GM18907 (cell line): ENCODE measurements at regions not wholly inside any gene's neighbourhood (a gene's known extent, or its start where the extent isn't known, plus 50 kb on each side); places are given as distances from the start of the nearest gene placed in this dataset.

Experiments
- ATAC-seq: cut with Tn5 transposase; IDR thresholded peaks from one replicate; pipeline ENCODE4 v1.9.1; 2021; ENCODE audit warnings: mild to moderate bottlenecking, moderate library complexity; ENCODE audit not compliant: unreplicated experiment

GRCh38 chr12:87930033-87930432 is 99.2 kb downstream of the C12orf50 start:
- no peak for ATAC-seq

GRCh38 chr12:87929346-87929745 is 99.9 kb downstream of the C12orf50 start:
- no peak for ATAC-seq

DNA sequence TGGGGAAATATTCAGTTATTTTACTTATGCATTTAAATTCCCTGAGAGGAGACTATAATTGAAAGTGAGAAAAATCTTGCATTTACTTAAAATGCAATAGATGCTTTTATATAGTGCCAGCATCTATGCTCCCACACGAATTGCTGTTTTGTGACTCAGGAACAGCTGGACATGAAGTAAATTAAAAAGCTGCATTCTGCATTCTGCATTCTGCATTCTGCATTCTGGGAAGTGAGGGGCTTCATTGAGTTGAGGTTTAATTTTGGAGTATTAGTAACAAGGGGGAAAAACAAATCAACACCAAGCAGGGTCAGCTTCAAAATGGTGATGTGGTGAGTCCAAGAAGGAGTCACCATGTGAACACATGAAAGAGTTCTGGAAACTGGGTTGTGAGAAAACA is 101.2 kb downstream of the C12orf50 start:
- ATAC-seq, result no peak

- ATAC-seq, result no peak
Observed at GRCh38 chr12:87925021-87925420, 104.2 kb downstream of the C12orf50 start.

GRCh38 chr12:87924149-87924548 is 105.1 kb downstream of the C12orf50 start:
- no peak for ATAC-seq

GRCh38 chr12:87923361-87923760 is 105.8 kb downstream of the C12orf50 start:
- ATAC-seq, result no peak

DNA sequence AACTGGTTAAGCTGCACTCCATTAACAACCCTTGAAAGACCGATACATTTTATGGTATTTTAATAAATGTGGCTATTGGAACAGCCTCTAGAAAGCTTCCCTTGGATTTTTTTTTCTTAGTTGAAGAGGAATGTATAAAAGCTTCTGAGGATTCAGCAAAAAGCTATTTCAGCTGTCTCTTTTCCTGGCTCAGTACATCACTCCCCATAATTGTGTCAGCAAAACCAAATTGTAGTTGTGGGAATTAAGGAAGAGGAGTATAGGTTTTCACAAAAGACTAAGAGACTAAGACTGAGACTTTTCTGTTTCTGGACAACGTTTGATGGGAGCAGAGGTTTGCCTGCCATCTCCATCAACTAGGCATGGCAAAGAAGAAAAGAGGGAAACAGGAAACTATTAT is 106.5 kb downstream of the C12orf50 start:
- no peak for ATAC-seq

GRCh38 chr12:87921621-87922020 is 107.6 kb downstream of the C12orf50 start:
- ATAC-seq, result no peak

DNA sequence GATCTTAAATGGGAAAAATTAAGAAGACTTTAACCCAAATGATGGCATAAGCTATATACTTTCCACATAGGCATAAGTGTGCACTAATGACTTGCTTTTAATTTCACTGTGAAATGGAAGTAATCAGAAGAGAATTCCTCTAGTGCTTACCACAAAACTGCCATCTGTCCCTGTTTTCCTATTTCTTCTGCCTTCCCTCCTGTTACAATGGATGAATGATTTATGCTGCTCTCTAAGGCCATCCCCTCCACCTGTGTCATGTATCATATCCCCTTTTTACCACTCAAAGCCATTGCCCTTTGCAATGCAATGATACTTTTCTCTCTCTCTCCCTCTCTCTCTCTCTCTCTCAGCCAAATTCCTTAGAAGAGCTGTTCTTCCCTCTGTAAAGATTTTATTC is 109.1 kb downstream of the C12orf50 start:
- no peak for ATAC-seq

- no peak for ATAC-seq
Observed at GRCh38 chr12:87901457-87901856, 127.7 kb downstream of the C12orf50 start.

GRCh38 chr12:87897662-87898061 is 131.5 kb downstream of the C12orf50 start:
- no peak for ATAC-seq

- no peak for ATAC-seq
Observed at GRCh38 chr12:87883806-87884205, 145.4 kb downstream of the C12orf50 start.

DNA sequence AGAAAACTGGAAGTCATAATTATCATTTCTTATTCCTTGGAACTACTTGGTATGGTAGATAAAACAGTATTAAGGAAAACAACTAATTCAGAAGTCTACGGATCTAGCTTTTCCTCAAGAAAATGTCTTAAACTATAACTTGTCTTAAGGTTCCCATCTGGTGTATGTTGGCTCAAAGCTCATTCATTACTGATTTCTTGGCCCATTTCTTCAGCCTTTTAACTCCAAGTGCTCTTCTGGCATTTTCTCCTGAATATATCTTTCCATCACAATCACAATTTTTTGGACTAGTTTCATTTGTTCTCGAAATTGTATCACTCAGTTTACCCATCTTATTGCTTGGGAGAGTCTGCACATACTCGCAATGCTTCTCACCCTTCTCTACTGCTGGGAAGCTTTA is 150.1 kb downstream of the C12orf50 start:
- no peak for ATAC-seq

DNA sequence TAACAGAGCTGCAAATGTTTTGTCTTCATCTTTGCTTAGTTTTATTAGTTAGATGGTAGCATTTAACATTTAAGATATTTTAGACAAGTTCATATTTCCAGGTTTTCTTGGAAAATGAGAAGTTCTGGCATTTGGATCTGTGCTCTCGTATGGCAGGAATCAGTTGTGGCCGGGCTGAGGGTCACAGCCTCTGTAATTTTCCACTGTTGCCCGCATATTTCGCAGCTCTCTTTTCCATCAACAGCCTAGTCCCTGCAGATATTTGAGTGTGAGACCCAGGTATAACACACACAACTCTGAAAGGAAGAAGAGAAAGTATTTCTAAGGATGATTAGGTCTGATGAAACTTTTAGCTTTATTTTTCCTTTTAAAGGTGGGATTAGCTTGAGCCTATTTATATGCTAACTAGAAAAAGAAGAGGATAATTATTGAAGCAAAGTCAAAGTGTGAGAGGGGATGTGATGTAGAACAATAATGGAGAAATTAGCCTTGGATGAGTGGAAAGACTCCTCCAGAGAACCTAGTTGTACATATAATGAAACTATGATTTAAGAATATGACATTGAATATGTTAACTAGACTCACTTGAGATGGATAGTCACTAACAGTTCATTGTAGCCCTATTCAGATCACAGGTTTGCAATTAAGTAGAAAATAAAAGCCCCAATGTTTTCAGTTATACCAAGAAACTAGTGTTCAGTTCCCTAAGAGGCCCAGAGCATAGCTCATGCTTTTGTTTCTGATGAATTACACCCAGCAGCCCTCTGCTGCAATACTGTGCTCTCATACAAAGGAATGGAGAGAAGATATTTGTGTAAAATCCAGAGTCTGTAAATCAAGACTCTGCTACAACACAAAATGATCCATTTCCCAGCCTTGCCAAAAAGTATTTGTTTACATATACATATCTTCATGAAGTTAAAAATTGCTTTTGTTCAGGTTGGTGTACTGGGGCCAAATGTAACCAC is 158.4 kb downstream of the C12orf50 start:
- ATAC-seq, result no peak

GRCh38 chr12:87870061-87870460 is 159.1 kb downstream of the C12orf50 start:
- no peak for ATAC-seq

DNA sequence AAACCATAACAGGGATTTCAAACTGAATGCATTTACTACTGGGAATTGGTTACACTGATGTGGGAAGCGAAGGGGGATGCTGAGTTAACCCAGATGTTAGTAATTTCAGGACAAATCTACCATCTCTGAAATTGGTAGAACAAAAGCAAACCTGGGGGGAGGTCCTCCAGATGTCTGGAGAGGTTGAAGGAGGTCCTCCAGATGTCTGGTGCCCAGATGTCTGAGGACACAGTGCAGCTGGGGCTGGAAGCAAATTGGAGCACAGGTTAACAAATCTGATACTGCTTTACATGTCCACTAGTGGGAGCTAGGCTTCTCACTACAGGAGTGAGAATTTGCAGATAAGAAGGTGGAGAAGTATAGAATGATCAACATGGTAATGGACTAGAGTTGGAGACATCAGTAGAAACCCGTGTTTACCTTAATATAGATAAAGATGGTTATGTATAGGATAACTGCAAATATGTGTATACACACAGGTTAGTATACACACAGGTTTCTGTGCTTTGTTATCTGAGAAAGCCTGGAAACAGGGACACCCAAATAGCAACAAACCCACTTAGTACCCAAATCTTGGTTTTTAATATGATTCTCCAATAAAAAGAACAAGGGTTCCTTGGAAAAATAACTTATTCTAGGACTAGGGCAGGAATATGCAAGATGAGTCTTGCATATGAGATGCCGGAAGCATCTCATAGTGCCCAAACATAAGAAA is 162.5 kb downstream of the C12orf50 start:
- ATAC-seq, result no peak

GRCh38 chr12:87861791-87862190 is 167.4 kb downstream of the C12orf50 start:
- no peak for ATAC-seq

DNA sequence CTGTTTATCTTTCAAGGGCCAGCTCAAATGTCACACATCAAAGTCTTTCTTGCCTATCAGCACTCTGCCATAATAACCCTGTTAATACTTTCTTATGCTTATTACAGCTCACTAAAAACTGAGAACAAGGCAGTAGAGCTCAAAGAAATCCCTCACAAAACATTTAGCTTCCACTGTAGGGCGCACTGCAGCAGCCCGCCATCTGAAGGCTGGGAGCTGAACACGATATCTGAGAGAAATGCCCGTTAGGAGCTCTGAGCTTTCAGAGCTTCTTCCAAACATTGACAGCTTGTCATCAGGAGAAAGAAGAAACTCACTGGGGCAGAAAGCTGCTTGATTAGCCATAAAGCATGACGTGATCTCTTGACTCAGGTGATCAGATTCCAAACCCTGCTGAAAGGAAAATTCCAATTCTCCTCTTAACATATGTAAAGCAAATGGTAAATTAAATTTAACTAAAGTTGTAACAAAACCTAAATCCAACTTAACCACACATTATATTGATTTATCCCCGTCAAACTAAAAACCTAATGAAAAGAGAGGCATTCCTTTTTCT is 175.7 kb downstream of the C12orf50 start:
- no peak for ATAC-seq

DNA sequence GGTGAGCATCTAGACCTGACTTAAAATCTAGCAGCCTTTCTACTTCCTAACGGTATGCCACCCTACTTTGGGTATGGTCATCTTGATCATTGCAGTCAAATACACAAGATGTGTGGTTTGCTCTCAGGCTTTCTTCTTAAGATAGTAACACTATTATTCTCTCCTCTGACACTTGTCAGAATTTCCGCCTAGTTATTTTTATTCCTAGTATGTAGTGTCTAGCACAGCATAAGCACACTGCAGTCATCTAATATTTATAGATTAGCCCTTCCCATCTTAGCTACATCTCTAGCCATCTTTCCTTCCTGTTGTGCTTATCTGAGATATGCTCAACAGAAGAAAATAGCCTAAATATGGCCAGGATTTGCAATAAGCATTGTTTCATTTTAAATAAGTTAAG is 180.1 kb downstream of the C12orf50 start:
- no peak for ATAC-seq

GRCh38 chr12:87848248-87848868 is 180.8 kb downstream of the C12orf50 start:
- peak; percentile 77 for ATAC-seq

- ATAC-seq, result no peak
Observed at GRCh38 chr12:87847147-87847546, 182.1 kb downstream of the C12orf50 start.
